Fibroblast of upper back skin (primary cell): ENCODE measurements at regions not wholly inside any gene's neighbourhood (a gene's known extent, or its start where the extent isn't known, plus 50 kb on each side); places are given as distances from the start of the nearest gene placed in this dataset.

ENCODE experiments used
- DNase-seq: peaks from one replicate; pipeline ENCODE4 v3.0.0-alpha.2; 2013

DNA sequence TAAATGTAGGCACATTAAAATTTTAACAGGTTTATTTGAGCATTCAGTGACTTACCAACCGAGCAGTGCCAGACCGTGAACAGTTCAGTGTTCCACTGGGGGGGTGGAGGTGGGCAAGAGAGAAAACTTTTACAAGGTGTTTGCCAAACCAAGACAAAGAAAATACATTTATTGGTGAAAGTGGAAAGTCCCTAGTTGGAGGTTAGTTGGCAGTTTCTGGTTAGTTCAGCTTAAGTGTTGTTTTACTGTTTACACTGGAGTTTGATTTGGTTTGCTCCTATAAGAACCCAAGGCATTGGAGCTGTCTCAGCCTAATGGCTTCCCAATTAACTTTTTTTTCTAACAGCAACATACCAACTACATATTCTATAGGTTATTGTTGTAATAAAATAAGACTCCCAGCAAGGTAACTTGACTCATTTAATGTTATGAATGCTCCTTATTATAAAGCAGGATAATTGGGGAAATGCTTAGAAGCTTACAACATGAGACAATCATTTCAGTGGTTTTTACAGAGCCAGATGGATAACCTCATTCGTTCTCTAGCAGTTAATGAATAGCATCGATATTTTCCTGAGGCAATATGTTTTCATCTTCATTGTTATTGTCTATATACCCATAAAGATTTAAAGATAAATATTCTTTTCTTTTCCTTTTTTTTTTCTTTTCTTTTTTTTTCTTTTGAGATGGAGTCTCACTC is 115.8 kb downstream of the ETNK1 start:
- no peak for DNase-seq

DNA sequence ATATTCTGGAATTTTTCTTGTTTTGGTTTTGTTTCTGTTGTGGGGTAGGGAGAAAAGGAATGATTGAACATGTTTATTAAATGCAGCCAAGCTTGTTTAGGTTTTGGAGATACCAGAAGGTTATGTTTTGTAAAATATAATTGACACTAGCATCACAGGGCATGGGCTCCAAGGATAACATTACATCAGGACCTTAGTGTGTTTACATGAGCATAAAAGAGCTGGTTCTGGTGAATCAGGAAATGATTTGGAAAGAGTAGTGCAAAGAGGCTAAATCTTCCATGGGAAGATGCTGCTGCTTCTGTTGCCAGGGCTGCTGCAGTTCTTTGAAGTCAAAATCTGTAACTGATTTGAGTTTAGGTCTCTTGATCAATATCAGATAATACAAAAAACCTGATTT is 118.7 kb downstream of the ETNK1 start:
- no peak for DNase-seq

DNA sequence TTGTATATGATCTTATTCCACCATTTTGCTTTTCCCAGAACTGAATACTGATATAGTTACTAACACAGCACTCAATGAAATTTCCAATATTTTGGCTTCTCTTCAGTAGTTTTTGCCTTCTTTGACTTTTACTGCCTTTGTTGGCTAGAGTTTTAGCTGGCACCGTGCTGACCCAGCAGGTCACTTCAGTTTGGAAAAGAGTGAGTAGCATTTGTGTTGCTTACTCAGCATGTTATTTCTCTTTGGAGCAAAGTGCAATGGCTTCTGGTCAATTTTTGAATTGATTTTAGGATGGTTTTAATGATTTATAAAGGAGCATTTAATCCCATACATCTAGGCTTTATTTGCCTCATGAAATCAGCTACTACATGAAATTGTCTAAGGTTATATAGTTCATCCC is 119.2 kb downstream of the ETNK1 start:
- DNase-seq, result no peak

DNA sequence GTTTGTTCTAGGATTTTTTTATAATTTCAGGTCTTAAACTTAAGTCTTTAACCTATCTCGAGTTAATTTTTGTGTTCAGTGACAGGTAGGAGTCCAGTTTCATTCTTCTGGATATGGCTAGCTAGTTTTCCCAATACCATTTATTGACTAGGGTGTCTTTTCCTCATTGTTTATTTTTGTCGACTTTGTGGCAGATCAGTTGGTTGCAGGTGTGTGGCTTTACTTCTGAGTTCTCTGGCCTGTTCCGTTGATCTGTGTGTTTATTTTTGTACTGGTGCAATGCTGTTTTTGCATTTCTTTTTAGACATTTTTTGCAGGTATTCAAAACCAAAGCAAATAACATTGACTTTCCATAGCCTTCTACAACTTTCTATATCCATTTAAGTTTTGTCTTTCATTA is 121.7 kb downstream of the ETNK1 start:
- no peak for DNase-seq

DNA sequence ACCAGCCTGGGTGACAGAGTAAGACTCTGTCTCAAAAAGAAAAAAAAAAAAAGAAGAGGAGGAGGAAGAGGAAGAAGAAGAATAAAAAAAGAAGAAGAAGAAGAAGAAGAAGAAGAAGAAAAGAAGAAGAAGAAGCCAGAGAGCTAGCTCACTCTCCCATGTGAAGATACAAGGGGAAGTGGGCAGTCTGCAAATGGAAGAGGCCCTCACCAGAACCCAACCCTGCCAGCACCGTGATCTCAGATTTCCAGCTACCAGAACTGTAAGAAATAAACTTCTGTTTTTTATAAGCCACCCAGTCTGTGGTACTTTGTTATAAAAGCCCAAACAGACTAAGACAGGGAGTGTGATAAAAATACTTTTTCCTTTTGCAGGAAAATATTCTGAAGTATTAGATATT is 130.7 kb downstream of the ETNK1 start:
- DNase-seq, result no peak

DNA sequence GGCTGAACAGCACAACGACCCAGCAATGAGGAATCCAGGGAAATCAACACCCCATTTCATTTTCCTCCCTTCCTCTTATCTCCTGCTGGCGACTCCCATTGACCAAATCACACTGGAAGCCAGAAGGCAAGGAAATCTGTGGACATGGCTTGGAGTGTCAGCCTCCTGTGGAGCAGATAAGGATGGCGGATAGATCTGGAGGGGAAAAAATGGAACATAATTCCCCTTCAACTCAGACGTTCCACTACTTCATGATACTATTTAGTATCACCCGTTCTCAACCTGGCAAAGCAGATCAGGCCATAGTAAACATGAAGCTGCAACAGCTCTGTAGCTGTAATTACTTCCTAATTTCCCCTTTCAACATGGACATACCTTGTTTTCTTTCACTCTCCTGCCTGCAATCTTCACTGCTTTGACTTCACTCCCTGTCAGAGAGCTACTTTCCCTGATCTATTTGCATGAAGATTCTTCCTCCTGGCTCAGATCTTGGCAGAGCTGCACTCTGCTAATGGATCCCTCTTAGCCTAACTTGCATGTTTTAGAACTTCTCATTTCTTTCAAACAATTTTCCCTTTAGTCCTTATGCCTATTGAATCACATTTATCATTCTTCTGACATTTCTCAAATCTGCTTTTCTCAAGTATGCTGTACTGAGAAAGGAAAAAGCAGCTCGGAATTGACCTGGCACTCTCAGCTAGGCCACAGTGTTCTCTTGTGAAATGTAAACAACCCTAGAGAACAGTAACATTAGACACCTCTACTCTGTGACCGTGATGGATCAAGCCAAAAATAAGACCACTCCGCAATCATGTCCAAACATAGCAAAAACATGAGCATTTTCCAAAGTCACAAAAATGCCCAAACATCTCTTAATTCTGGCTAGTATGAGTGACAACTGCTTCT is 135.1 kb downstream of the ETNK1 start:
- no peak for DNase-seq

DNA sequence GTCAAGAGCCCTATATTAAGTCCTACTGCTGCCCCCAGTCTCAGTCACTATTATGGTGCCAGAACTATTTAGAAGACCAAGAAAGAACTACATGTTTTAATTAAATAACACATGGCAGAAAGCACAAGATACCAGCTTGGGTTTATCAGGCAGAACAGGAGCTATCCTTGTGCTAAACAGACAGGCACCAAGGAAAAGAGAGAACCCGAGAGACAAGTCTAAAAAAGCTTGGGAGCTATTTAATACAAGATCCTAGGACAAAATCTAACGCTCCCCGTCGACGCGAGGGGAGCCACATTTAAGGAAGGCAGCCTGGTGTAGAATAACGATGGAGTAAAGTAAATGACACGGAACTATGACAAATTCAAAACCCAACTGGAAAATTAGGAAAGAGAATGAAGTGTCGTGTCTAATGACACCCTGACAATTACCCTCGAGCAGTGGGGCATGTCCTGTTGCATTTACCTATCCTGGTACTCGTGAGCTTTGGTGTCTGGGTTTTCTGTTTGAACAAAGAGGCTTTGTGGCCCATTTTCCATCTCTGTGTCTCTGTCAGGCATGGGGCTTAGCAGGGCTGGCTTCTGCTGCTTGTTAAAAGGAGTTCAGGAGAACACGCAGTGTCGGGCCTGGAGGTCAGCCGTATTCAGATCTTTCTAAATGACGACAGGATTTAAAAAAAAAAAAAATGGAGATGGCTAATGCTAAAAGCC is 140.6 kb downstream of the ETNK1 start:
- DNase-seq, result no peak

DNA sequence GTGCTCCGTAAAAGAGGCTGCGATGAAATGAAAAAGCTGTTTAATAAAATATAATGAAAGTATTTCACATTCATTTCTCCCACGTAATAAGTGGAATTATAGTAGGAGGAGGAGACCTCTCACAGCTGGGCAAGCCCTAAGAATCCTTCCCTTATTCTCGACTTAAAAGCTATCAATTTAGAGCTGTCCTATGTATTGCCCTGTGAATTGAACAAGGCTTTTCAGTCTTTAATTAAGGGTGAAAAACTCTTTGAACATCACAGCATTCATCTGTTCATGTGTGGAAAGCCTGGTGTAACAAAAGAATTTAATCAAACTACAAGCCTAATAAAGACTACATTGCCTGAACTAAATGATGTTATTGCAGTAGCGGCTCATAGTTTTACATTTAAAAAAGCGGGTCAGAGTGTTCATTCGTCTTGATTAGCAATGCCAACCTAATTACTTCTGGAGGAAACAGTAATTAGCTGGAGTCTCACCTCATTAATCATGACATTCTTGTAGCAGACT is 142.0 kb downstream of the ETNK1 start:
- no peak for DNase-seq

DNA sequence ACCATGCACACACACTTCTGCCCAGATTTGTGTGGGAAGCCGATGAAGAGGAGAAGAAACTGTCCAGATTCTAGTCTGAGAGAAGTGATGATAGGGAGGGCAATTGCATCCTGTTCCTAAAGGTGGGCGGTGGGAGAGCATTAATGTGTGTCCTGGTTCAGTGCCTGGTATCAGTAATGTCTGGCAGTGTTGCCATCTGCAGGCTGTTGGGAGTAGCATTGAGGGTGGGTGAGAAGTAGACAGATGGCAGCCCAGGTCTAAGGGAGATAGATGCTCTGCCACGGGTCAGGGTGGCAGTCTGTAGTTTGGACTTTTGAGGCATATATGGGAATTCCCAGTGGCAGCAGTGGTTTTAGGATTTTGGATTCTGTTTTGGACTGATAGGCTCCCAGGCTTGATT is 156.4 kb downstream of the ETNK1 start:
- DNase-seq, result no peak

DNA sequence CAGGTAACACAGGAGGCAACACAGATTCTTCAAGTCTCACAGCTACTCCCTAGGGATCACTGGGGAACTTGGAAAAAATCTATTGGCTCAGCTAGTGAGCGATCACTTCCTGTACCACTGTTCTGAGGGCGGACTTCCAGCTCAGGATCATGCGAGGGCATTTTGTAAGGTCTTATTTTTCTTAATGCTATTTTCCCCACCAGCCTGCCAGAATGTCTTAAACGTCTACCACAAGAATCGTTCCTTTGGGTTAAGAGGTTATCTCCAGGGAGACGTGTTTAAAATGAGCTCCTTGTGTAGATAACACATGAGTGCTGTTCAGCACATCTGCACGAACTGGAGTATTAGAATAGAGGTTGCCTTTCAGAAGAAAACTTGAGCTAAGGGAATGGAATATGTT is 162.6 kb downstream of the ETNK1 start:
- peak; percentile 24 for DNase-seq

DNA sequence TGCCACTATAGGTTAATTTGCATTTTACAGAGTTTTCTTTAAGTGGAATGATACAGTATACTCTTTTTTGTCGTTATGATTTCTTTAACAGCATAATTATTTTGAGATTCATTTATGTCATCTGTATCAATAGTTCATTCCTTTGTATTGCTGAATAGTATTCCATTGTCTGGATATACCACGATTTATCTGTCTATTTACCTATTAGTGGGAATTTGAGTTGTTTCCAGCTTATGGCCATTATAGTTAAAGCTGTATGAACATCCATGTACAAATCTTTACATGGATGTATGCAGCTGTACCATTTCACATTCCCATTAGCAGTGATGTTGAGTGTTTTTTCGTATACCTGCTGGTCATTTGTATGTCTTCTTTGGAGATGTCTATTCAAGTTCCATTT is 163.9 kb downstream of the ETNK1 start:
- DNase-seq, result no peak

DNA sequence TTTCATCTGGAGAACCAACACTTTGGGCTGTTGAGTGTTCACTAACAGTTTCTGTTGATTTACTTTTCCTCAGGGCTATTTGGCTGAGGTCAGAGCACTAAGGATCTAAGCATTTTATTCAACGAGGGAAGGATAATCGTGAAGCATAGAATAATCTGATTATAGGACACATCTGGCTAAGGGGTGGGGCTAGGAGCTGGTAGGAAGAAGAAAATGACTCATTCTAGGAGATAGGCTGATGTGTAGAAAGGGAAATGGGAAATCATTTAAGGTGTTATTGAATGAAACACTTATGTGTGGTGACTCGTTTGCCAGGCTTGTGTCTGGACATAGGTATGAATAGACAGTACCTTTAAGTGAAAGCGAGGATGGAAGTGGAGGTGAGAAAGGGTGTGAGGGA is 167.2 kb downstream of the ETNK1 start:
- no peak for DNase-seq

DNA sequence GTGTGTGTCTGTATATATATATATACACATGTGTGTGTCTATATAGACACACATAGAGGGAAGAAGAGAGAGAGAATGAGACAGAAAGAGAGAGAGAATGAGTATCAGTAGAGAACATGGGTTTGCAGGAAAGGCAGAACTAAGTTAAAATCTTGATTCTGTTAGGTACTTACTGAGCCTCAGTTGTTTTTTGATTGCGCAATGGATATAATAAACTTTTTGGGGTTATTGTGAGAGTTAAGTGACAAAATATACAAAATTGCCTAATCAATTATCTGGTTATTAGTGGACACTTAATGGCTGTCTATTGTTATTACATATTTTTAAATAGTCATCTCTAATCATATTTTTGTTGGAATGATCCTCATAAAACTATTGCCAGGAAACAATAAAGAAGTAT is 169.0 kb downstream of the ETNK1 start:
- no peak for DNase-seq

DNA sequence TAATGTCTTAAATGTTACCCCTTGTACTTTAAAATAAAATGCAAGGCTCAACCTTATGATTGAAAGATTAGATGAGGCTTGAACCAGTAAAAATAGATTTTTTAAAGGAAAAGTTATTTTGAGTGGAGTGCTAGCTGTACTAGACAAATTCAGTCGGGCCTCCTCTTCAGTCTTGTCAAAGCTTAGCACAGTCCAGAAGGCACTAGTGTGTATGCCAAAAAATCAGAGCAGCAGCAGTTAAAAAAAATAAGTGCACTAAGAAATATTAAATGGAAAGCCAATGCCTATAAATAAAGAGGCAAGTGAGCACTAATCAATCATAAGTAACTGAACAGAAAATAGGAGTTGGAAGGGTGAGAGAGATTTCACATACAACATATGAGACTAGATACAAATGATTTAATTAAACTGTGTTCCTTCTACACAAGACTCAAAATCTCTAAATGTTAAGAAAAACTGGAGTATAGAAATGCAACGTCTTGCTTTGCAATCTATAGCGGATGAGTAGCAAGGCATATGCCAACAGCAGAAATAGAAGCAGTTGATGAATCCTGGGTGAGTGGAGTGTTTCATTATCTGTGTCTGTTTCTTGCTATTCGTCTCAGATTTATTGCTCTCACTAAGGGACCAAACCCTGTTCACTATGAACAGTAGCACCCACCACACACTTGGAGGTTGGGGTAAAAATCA is 172.1 kb downstream of the ETNK1 start:
- DNase-seq, result no peak

DNA sequence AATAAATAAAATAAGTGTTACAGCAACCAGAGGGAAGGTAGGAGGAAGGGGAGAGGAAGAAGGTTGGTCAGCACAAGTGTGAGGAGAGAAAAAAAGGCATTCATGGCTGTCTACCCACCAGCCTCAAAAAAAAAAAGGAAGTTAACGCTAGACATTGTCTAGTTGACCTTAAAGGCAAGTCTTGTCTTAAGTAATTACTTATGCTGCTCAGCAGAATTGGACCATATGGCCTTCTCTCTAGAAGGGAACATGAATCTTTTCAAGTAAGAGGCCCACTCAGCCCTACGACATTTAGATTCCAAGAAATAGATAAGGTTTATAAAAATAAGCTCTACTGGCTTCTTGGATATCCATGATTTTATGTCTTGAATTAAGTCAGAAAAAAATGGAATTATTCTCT is 172.7 kb downstream of the ETNK1 start:
- DNase-seq, result no peak

DNA sequence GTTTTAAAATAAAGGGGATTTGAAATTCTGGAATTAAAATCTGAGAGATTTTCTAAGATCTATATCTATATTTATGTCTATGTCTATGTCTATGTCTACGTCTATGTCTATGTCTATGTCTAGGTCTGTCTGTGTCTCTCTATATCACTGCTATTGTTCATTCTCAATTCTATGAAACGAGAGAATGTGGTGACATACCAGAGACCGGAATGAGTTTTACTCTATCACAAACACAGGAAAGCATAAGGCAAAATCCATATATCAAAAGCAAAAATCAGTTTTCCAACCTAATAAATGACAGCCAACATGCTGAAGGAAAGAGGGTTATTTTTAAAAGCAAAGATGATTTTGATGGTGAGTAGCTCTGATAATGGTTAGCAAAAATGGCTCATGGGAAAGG is 173.1 kb downstream of the ETNK1 start:
- DNase-seq, result no peak

DNA sequence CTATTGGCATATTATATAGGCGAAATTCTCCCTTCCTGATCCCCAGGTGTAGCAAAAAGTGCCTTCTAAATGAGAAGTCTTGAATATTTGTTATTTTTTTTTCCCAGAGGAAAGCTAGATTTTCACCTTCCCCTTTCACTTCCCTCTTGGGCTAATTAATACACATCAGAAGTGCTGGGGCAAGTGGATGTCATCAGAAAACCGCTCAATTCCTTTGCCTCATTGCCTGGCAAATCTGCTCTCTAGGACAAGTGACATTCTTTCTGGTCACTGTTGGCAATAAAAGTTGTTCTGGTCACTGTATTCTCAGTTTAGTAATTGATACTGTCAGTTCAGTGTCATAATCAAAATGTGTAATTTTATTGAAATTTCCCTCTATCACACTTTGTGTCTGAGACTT is 174.5 kb downstream of the ETNK1 start:
- DNase-seq, result no peak

DNA sequence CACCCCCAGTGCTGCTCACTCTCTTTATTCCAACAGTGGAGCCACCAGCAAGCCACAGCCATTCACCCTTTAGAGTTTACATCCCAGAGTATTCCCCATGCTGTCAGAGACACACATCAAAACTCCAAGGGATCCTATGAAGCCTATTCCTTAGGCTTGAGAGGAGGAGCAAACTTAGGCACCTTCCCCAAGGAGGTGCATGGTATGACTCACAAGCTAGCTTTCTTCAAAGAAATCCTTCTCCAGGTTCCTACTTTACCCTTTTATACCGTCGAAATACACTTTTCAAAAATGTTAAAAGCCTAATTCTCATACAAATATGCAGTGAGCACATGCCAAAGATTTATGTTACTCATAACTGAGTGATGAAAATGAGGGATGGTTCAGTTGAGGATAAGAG is 175.4 kb downstream of the ETNK1 start:
- peak; percentile 26 for DNase-seq

DNA sequence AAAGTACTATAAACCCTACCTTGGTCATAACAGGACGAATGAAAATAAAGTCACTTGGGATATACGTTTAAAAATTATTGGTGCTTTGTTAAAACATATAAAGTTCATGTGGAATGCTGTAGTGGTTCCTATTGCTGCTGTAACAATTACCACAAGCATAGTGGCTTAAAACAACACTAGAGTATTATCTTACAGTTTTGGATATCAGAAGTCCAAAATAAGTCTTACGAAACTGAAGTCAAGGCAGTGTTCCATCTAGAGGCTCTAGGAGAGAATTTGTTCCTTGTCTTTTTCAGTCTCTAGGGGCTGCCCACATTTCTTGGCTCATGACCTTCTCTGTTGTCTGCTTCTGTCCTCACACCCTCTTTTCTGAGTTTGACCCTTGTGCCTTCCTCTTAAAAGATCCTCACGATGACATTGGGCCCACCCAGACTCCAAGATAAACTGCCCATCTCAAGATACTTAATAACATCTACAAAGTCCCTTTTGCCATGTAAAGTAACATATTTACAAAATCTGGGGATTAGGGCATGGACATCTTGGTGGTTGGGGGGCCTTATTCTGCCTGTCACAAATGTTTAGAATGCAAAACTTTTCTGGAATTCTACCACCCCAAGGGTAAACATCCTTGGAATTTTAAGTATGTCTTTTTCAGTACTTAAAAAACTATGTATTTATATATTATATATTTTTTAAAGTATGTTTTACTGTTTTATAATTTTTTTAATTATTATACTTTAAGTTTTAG is 178.1 kb downstream of the ETNK1 start:
- DNase-seq, result peak; percentile 18

DNA sequence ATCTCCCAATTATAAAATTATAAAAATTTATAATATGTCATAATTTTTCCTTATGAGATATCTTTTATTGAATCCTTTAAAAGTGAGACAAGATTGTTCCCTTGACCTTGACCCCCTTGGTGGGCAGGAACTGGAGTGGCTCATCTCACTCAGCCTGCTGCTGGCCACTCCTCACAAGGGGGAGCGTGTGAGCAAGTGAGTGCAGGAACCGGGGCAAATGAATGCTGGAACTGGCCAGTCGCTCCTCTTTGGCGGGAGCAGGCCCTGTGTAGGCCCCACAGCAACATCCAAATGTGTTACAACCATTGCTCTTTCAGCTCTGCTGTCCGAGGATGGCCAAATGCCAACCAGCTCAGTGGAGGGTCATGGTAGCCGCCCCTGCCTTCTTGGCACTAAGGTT is 178.8 kb downstream of the ETNK1 start:
- DNase-seq, result no peak

DNA sequence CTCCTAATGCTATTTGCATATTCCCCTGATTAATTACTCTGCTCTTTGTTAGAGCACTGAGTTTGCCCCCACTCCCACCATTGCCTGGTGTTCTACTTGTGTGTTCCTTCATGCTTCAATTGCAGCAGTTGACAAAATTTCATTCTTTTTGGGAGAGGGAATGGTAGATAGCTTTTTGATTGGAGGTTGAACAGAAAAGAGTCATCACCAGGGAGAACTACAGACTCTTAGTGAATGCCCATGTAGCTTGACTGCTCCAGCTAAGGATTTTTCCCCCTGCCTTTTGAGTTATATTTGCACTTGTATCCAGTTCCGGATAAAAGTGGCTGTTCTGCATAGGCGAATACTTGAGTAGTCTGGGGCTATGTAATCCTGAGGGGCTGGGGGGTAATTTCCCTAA is 183.9 kb downstream of the ETNK1 start:
- DNase-seq, result no peak

DNA sequence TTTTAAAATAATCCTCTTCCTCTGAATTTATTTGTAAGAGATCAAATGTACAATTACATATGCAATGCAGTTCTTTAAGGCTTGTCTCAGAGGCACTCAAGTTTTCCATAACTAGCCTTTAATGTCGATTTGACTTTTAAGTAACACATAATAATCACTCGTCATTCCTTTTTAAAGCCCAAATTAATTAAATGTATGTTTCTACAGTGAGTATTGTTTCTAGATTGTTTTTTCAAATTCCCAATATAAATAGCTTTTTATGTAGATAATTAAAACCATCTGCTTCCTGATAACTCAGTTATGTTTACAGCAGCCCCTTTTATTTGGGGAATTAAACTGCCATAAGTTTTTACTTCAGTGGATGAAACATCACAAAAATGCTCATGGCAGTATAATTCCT is 185.1 kb downstream of the ETNK1 start:
- no peak for DNase-seq
